Ectodermal cell (in vitro differentiated cells): ENCODE measurements at regions not wholly inside any gene's neighbourhood (a gene's known extent, or its start where the extent isn't known, plus 50 kb on each side); places are given as distances from the start of the nearest gene placed in this dataset.

Source experiments
- H3K27ac ChIP-seq: 2 replicates; pipeline ENCODE4 v1.7.0; 2013; ENCODE audit warnings: mild to moderate bottlenecking, low read depth, low read length; ENCODE audit not compliant: insufficient read depth, poor library complexity, severe bottlenecking
- H3K27me3 ChIP-seq: 2 replicates; pipeline ENCODE4 v1.7.0; 2013; ENCODE audit warnings: mild to moderate bottlenecking, low read length; ENCODE audit not compliant: insufficient read depth, control insufficient read depth, poor library complexity, severe bottlenecking
- H3K36me3 ChIP-seq: one replicate; pipeline ENCODE4 v1.7.0; 2013; ENCODE audit warnings: low read length; ENCODE audit not compliant: control insufficient read depth, insufficient read depth
- H3K4me1 ChIP-seq: one replicate; pipeline ENCODE4 v1.7.0; 2013; ENCODE audit warnings: low read length; ENCODE audit not compliant: control insufficient read depth, insufficient read depth
- H3K4me3 ChIP-seq: 2 replicates; pipeline ENCODE4 v1.7.0; 2013; ENCODE audit warnings: low read depth, low read length, control low read depth; ENCODE audit not compliant: insufficient read depth
- H3K9me3 ChIP-seq: 2 replicates; pipeline ENCODE4 v1.7.0; 2013; ENCODE audit warnings: mild to moderate bottlenecking, low read length, moderate library complexity; ENCODE audit not compliant: control insufficient read depth
- WGBS, 2 experiments: methylation state at CpG; one replicate each; pipeline ENCODE4 v1.1.7; 2013; ENCODE audit warnings: missing lambda C conversion rate in 2 of 2; 5-methylcytosine and 5-hydroxymethylcytosine counted together

- WGBS, 2 experiments = 34 to 35% methylated on average over 9 of the region's 9 CpGs
- H3K4me3 ChIP-seq = no peak overlapping the region
- H3K9me3 ChIP-seq = no peaks in the 10 kb centered on the region
- no peak overlapping the region for H3K27ac ChIP-seq
- H3K36me3 ChIP-seq = no peaks in the 10 kb centered on the region
- H3K4me1 ChIP-seq = peaks cover 4% of the 10 kb centered on the region
- H3K27me3 ChIP-seq = no peaks in the 10 kb centered on the region
These were observed 56.5 kb upstream of the CREB1 start for GRCh38 chr2:207473049-207473930.

- no peak overlapping the region for H3K4me3 ChIP-seq
- 91 to 93% methylated on average over 5 of the region's 5 CpGs for WGBS, 2 experiments
- no peaks in the 10 kb centered on the region for H3K36me3 ChIP-seq
- H3K9me3 ChIP-seq = no peaks in the 10 kb centered on the region
- peaks cover 4% of the 10 kb centered on the region for H3K4me1 ChIP-seq
- no peaks in the 10 kb centered on the region for H3K27me3 ChIP-seq
- no peak overlapping the region for H3K27ac ChIP-seq
These were observed 55.9 kb upstream of the CREB1 start for GRCh38 chr2:207473931-207474235.

DNA sequence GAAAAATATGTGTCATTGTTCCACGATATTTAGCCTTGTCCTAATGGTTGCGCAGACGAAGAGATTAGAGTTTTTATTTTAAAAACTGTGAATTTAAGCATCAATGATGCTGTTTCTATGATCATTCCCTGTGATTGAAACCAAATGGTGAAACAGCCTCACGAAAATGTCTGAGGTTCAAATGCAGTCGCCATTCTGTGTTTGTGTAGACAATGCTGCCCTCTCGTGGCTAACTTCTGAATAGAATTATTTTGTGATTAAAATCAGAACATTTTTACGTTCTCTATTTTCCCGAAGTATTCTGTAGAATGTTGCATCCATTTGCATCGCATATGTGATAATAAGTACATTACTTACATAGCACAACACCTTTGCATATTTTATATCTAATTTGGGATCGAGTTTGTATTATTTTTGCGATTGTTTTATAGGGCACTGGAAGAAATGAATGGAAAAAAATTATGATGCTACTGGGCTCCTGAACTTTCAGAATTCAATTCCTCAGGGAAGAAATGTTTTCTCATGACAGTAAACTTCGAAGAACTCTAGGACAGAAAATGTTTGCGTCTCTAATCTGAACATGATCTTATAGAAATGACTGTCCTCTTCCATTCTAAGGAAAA lies 54.8 kb upstream of the CREB1 start:
- Histone ChIP-seq H3K9me3 (no peaks in the 10 kb centered on the region), H3K36me3 (no peaks in the 10 kb centered on the region), H3K4me1 (peaks cover 4% of the 10 kb centered on the region), H3K27ac (no peak overlapping the region), H3K4me3 (no peak overlapping the region), H3K27me3 (no peaks in the 10 kb centered on the region)
- WGBS, 2 experiments = 34 to 36% methylated on average over 10 of the region's 13 CpGs

GRCh38 chr2:207475546-207475945 lies 54.2 kb upstream of the CREB1 start:
- Histone ChIP-seq H3K36me3 (no peaks in the 10 kb centered on the region), H3K9me3 (no peaks in the 10 kb centered on the region), H3K4me3 (no peak overlapping the region), H3K27ac (no peak overlapping the region), H3K4me1 (peaks cover 4% of the 10 kb centered on the region), H3K27me3 (no peaks in the 10 kb centered on the region)
- 81 to 84% methylated on average over 3 of the region's 3 CpGs for WGBS, 2 experiments

GRCh38 chr2:207477896-207478295 lies 51.9 kb upstream of the CREB1 start:
- Histone ChIP-seq H3K27ac (no peak overlapping the region), H3K4me3 (no peak overlapping the region), H3K36me3 (no peaks in the 10 kb centered on the region), H3K27me3 (no peaks in the 10 kb centered on the region), H3K9me3 (no peaks in the 10 kb centered on the region), H3K4me1 (peaks cover 2% of the 10 kb centered on the region)
- WGBS, 2 experiments = 92 to 94% methylated on average over 5 of the region's 5 CpGs

DNA sequence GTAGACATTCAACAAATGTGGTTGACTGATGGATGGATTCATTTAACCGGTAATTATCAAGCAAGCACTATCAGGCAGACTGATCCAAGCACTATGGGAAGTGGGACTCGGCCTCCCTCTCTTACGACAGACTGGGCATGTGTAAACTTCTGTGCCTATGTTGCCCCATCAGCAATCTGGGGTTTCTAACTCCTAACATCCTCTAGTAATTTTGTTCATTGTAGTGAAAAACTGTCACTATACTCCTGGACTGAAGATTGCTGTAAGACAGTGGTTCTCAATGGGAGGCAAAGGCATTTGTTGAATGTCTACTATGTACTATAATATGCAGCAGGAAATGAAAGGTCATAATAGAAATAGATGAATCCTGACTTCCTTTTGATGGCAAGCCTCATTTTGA lies 51.2 kb upstream of the CREB1 start:
- no peaks in the 10 kb centered on the region for H3K4me1 ChIP-seq
- H3K27ac ChIP-seq = no peak overlapping the region
- H3K9me3 ChIP-seq = no peaks in the 10 kb centered on the region
- H3K27me3 ChIP-seq = no peaks in the 10 kb centered on the region
- no peaks in the 10 kb centered on the region for H3K36me3 ChIP-seq
- no peak overlapping the region for H3K4me3 ChIP-seq
- 77 to 87% methylated on average over 3 of the region's 3 CpGs for WGBS, 2 experiments

GRCh38 chr2:207479198-207479785 lies 50.5 kb upstream of the CREB1 start:
- no peaks in the 10 kb centered on the region for H3K36me3 ChIP-seq
- no peaks in the 10 kb centered on the region for H3K4me1 ChIP-seq
- WGBS, 2 experiments = 98 to 99% methylated on average over 3 to 5 of the region's 5 CpGs
- H3K27ac ChIP-seq = no peak overlapping the region
- no peaks in the 10 kb centered on the region for H3K27me3 ChIP-seq
- H3K4me3 ChIP-seq = no peak overlapping the region
- no peaks in the 10 kb centered on the region for H3K9me3 ChIP-seq
